ENCODE measurements at regions not wholly inside any gene's neighbourhood (a gene's known extent, or its start where the extent isn't known, plus 50 kb on each side); places are given as distances from the start of the nearest gene placed in this dataset.

GRCh38 chr5:6256901-6257300, 121.4 kb downstream of the MED10 start:
- no peak for TF ChIP-seq POLR2A (IDR thresholded peaks at IDR 0.05; ENCODE audit: control extremely low read depth in 1 of 2, low read depth in 2 of 2, low read length in 2 of 2)
- no peak for TF ChIP-seq EGR1 (IDR thresholded peaks at IDR 0.05; ENCODE audit: borderline replicate concordance, low read depth, low read length)
- no peak for TF ChIP-seq YY1 (IDR thresholded peaks at IDR 0.05; ENCODE audit: low read depth, low read length)
- TF ChIP-seq CTCF (IDR thresholded peaks at IDR 0.05; ENCODE audit: control extremely low read depth in 1 of 3, insufficient read depth in 1 of 3, low read depth in 1 of 3, low read length in 3 of 3), result no peak
- TF ChIP-seq HDAC2 (IDR thresholded peaks at IDR 0.05; ENCODE audit: borderline replicate concordance in 1 of 2, low read depth in 2 of 2, low read length in 2 of 2), result no peak
- no peak for TF ChIP-seq TAF1 (IDR thresholded peaks at IDR 0.05; ENCODE audit: low read depth, low read length)
- no peak for TF ChIP-seq RXRA (IDR thresholded peaks at IDR 0.05; ENCODE audit: insufficient read depth, low read depth, low read length)
- TF ChIP-seq TEAD4 (IDR thresholded peaks at IDR 0.05; ENCODE audit: low read depth, low read length), result no peak
- TF ChIP-seq HDAC6 (IDR thresholded peaks at IDR 0.05; ENCODE audit: low read depth, low read length), result no peak
- no peak for TF ChIP-seq TCF12 (IDR thresholded peaks at IDR 0.05; ENCODE audit: low read depth, low read length)
- TF ChIP-seq RNF2 (IDR thresholded peaks at IDR 0.05; ENCODE audit: borderline replicate concordance, low read depth, low read length, missing control alignments, poor library complexity, severe bottlenecking), result no peak
- TF ChIP-seq SUZ12 (IDR thresholded peaks at IDR 0.05; ENCODE audit: low read length), result no peak
- no peak for TF ChIP-seq FOSL1 (IDR thresholded peaks at IDR 0.05; ENCODE audit: insufficient read depth, low read depth, low read length)

Data from H1 (cell line).